AG04449 (cell line): ENCODE measurements at regions not wholly inside any gene's neighbourhood (a gene's known extent, or its start where the extent isn't known, plus 50 kb on each side); places are given as distances from the start of the nearest gene placed in this dataset.

ENCODE experiments used
- CTCF ChIA-PET: fragments of 350-600 bp; formaldehyde crosslinking; extraction: SDS; loops from one replicate; lab custom pipeline; 2021; ENCODE audit warnings: antibody characterized with exemption; lab: Yijun Ruan, JAX
- POLR2A ChIA-PET: fragments of 400-600, 350-600 bp; formaldehyde crosslinking; extraction: SDS; loops from one replicate; lab custom pipeline; 2020; ENCODE audit warnings: antibody characterized with exemption, inconsistent platforms; lab: Yijun Ruan, JAX
- DNase-seq: peaks from one replicate; pipeline ENCODE4 v3.0.0-alpha.2; 2010; ENCODE audit warnings: low read depth, low spot score
- H3K4me3 ChIP-seq: 2 replicates; pipeline ENCODE4 v1.5.1; 2011; ENCODE audit warnings: low read depth, mild to moderate bottlenecking, control low read depth, low read length
- TF ChIP-seq, protein P1 (sequence below): IDR thresholded peaks from one replicate; pipeline ENCODE4 v1.5.1; 2011; ENCODE audit warnings: mild to moderate bottlenecking, moderate library complexity, low read length, control low read depth, inconsistent platforms; ENCODE audit not compliant: insufficient read depth; ENCODE audit errors: missing control alignments

GRCh38 chr2:215554689-215555498 lies 119.0 kb upstream of the FN1 start:
- POLR2A ChIA-PET = interaction anchor here (0.7 kb wide), 1 partner anchor 118 kb away, joined by 3 read pairs; no protein-coding TSS in a partner anchor
- CTCF ChIA-PET = interaction anchor here (0.7 kb wide), 1 partner anchor 12 kb away, joined by 4 read pairs; no protein-coding TSS in a partner anchor

DNA sequence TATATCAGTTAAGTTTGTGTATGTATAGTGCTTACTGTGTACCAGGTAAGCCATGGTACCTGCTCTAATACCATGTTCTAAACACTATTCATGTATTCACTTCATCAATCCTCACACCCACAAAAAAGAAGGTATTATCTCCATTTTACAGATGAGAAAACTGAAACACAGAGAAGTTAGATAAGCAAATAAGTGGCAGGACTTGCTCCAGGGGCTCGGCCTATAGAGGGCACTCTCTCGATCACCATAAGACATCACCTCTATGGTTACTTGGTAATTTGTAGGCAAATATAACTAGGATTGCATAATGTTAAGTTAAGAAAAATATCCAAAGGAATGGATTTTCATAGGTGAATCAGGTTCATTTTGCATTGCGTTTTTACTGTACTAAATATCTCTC lies 118.1 kb upstream of the FN1 start:
- POLR2A ChIA-PET = no interaction called here
- CTCF ChIA-PET = interaction anchor here (0.7 kb wide), 1 partner anchor 25 kb away, joined by 3 read pairs; no protein-coding TSS in a partner anchor
- DNase-seq = no peak
- TF ChIP-seq, protein P1, sequence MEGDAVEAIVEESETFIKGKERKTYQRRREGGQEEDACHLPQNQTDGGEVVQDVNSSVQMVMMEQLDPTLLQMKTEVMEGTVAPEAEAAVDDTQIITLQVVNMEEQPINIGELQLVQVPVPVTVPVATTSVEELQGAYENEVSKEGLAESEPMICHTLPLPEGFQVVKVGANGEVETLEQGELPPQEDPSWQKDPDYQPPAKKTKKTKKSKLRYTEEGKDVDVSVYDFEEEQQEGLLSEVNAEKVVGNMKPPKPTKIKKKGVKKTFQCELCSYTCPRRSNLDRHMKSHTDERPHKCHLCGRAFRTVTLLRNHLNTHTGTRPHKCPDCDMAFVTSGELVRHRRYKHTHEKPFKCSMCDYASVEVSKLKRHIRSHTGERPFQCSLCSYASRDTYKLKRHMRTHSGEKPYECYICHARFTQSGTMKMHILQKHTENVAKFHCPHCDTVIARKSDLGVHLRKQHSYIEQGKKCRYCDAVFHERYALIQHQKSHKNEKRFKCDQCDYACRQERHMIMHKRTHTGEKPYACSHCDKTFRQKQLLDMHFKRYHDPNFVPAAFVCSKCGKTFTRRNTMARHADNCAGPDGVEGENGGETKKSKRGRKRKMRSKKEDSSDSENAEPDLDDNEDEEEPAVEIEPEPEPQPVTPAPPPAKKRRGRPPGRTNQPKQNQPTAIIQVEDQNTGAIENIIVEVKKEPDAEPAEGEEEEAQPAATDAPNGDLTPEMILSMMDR = no peak
- H3K4me3 ChIP-seq = no peak overlapping the region

More at GRCh38 chr2:215554689-215555498, 119.0 kb upstream of the FN1 start:
- TF ChIP-seq, protein P1 = no peak
- H3K4me3 ChIP-seq = no peak overlapping the region
- DNase-seq = no peak

DNA sequence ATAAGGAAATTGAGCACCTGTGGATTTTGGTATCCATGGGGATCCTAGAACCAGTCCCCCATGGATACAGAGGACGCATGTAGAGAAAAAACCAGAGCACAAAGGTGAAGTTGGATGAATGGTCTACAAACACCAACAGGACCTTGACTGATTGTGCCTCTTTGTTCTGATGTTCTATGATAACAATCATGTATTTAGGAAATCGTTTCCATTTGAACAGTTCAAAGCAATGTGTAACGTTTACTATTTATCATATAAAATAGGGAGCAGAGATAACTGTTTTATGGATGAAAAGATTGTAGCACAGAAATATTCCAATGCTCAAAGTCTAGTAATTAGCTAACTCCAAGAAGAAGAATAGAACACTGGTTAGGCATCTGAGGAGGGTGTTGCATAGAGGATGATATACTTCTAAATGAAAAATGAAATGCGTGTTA lies 116.3 kb upstream of the FN1 start:
- H3K4me3 ChIP-seq = no peak overlapping the region
- TF ChIP-seq, protein P1 = no peak
- CTCF ChIA-PET = interaction anchor here (1.0 kb wide), 1 partner anchor 26 kb away, joined by 3 read pairs; no protein-coding TSS in a partner anchor
- DNase-seq = no peak
- POLR2A ChIA-PET = no interaction called here

- TF ChIP-seq, protein P1 = no peak
- no peak for DNase-seq
- POLR2A ChIA-PET = no interaction called here
- H3K4me3 ChIP-seq = no peak overlapping the region
- CTCF ChIA-PET = interaction anchor here (1.0 kb wide), 1 partner anchor 22 kb away, joined by 3 read pairs; no protein-coding TSS in a partner anchor
Observed at GRCh38 chr2:215550331-215550730, 114.5 kb upstream of the FN1 start.

- ChIA-PET POLR2A (interaction anchor here (0.9 to 1.2 kb wide), 2 partner anchors 8 to 118 kb away, joined by 3 to 4 read pairs; no protein-coding TSS in a partner anchor), CTCF (interaction anchor here (0.8 kb wide), 1 partner anchor 14 kb away, joined by 3 read pairs; no protein-coding TSS in a partner anchor)
- DNase-seq = no peak
- TF ChIP-seq, protein P1 = no peak
- no peak overlapping the region for H3K4me3 ChIP-seq
Observed at GRCh38 chr2:215548714-215549113, 112.8 kb upstream of the FN1 start.

GRCh38 chr2:215542690-215543089 lies 106.8 kb upstream of the FN1 start:
- H3K4me3 ChIP-seq = no peak overlapping the region
- TF ChIP-seq, protein P1 = no peak
- CTCF ChIA-PET = interaction anchor here (0.6 to 0.8 kb wide), 2 partner anchors 88 to 194 kb away, joined by 3 read pairs; no protein-coding TSS in a partner anchor
- POLR2A ChIA-PET = no interaction called here
- DNase-seq = no peak
